Mucosa of descending colon (tissue), 3 donors: ENCODE measurements at regions not wholly inside any gene's neighbourhood (a gene's known extent, or its start where the extent isn't known, plus 50 kb on each side); places are given as distances from the start of the nearest gene placed in this dataset.

Source experiments
- ATAC-seq: fragments of 200-7000 bp; cut with Tn5 transposase; one replicate; pipeline ENCODE4 v1.9.1; 2020; ENCODE audit warnings: mild to moderate bottlenecking, moderate library complexity
- DNase-seq, 3 donors: peaks; one replicate each; pipeline ENCODE4 v3.0.0-alpha.2; 2020
- H3K36me3 ChIP-seq: fragments of 200-600 bp; one replicate; pipeline ENCODE4 v1.8.0; 2021; ENCODE audit warnings: low read depth, mild to moderate bottlenecking
- H3K4me1 ChIP-seq: fragments of 200-600 bp; one replicate; pipeline ENCODE4 v1.8.0; 2021; ENCODE audit warnings: low read depth, mild to moderate bottlenecking
- H3K4me3 ChIP-seq: fragments of 200-600 bp; one replicate; pipeline ENCODE4 v1.8.0; 2021; ENCODE audit warnings: mild to moderate bottlenecking
- H3K9me3 ChIP-seq: fragments of 200-600 bp; one replicate; pipeline ENCODE4 v1.8.0; 2021; ENCODE audit warnings: mild to moderate bottlenecking
- intact Hi-C, 2 donors: fragments of 100-400 bp; cut with DNase I in 1 of 2; cut with micrococcal nuclease in 1 of 2; formaldehyde crosslinking; loops; one replicate each; pipeline versions ENCODE4 v1.11.0 to v1.11.1; 2022; cut with DNase I, micrococcal nuclease
- TF ChIP-seq, protein P1 (sequence below): fragments of 200-600 bp; IDR thresholded peaks from one replicate; pipeline ENCODE4 v1.8.0; 2022; ENCODE audit warnings: antibody characterized with exemption, mild to moderate bottlenecking
- donor health status: DM: no; HTN: no; CAD: no; lungs with moderate emphysema.
- donor health status: DM: no; HTN: no; CAD: no.
- donor health status: DM: no; HTN: yes; CAD: no.

DNA sequence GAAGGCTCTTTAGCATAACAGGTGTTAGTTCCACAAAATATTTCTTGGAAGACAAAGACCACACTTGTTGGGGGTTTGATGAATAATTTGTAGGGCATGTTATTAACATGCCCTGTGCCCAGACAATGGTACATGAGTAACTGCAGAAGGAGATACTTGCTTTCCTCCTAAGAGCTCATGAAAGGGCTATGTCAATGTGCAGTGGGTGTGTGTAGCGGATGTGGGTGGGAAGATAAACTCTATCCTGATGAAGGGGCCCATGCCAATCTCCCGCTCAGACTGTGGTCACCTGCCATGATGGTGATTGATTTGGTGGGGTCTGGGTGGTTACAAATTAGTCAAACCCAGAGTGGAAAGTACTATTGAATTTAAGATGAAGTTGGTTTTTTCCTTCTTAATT, 69.8 kb upstream of the DNAH14 start:
- no peak overlapping the region for H3K4me3 ChIP-seq
- DNase-seq (no peak), ATAC-seq (no peak)
- TF ChIP-seq, protein P1, sequence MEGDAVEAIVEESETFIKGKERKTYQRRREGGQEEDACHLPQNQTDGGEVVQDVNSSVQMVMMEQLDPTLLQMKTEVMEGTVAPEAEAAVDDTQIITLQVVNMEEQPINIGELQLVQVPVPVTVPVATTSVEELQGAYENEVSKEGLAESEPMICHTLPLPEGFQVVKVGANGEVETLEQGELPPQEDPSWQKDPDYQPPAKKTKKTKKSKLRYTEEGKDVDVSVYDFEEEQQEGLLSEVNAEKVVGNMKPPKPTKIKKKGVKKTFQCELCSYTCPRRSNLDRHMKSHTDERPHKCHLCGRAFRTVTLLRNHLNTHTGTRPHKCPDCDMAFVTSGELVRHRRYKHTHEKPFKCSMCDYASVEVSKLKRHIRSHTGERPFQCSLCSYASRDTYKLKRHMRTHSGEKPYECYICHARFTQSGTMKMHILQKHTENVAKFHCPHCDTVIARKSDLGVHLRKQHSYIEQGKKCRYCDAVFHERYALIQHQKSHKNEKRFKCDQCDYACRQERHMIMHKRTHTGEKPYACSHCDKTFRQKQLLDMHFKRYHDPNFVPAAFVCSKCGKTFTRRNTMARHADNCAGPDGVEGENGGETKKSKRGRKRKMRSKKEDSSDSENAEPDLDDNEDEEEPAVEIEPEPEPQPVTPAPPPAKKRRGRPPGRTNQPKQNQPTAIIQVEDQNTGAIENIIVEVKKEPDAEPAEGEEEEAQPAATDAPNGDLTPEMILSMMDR, result no peak
- no peaks in the 10 kb centered on the region for H3K4me1 ChIP-seq
- intact Hi-C loops, result loop anchor here in 1 of 2 donors (10.0 kb wide), 1 partner anchor 345 kb away; no protein-coding TSS in a partner anchor
- H3K36me3 ChIP-seq, result no peaks in the 10 kb centered on the region
- no peaks in the 10 kb centered on the region for H3K9me3 ChIP-seq

DNA sequence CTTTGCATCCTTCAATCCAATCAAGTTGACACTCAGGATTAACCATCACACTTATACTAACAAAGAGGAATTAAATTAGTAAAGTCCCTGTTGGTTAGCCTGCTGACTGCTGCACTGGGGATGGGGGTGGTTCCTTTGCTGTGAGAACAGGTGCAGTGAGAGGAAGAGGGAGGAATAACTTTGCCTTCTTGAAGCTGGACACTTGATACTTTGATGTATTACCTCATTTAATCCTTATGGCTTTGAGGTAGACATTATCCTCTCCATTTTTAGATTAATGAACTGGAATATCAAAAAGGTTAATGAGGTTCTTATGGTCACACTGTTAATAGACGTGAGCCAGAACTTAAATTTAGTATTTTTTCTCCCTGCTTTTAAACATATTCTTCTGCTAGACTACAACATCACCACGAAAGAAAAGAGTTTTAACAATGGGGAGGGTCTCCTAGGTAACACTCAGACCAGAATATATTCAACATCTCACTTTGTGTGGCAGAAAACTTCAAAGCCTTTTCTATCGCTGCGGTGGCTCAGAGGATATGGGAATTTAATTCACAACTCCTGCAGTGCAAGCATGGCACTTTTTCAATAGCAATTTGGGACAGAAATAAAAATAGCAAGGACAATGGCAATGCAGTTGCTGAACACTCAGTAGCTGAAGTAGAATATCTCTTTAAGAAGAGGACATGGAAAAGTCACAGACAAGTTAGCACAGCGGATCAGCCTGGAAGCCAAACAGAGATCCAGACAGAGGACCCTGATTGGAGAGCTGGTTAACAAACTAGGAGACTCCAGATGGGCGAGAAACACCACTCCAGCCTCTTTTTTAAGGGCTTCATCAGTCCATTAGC, 68.8 kb upstream of the DNAH14 start:
- no peaks in the 10 kb centered on the region for H3K9me3 ChIP-seq
- ATAC-seq (no peak), DNase-seq (no peak)
- H3K36me3 ChIP-seq, result no peaks in the 10 kb centered on the region
- H3K4me1 ChIP-seq, result no peaks in the 10 kb centered on the region
- TF ChIP-seq, protein P1, result no peak
- intact Hi-C loops, result no loop called here
- H3K4me3 ChIP-seq, result no peak overlapping the region

DNA sequence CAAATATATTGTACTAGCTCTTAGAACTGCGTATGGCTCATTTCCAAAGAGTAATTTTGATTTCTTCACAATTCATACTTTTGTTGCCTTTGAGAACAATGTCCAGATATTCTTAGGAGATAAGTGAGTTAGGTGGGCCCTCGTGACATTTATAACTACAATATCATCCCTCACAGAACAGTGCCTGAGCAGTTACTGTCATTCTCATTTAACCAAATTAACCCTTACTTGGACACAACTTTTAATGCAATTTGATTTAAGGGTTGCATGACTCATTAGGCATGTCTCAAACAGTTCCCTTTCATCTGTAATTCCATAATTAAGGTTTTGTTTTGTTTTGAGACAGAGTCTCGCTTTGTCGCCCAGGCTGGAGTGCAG, 68.1 kb upstream of the DNAH14 start:
- Histone ChIP-seq H3K4me1 (no peaks in the 10 kb centered on the region), H3K36me3 (no peaks in the 10 kb centered on the region), H3K4me3 (no peak overlapping the region), H3K9me3 (no peaks in the 10 kb centered on the region)
- intact Hi-C loops, result no loop called here
- TF ChIP-seq, protein P1, result no peak
- ATAC-seq (no peak), DNase-seq (no peak)

DNA sequence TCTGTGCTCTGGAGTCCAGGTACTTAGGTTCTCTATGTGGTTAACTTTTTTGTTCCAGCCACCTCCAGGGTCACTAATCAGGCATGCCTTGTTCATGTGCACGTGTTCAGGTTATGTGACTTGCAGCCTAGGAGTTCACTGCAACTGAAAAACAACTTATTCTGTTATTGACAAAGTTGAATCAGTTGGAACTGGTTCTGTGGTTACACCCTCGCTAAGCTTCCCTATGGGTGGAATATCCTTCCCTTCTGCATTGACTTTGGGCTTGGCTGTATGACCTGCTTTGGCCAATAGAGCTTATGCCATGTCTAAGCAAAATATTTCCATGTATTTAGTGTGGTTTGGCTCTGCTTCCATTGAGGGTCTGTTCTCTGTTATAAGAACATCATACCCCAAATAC, 66.0 kb upstream of the DNAH14 start:
- H3K9me3 ChIP-seq, result peaks cover 4% of the 10 kb centered on the region
- H3K4me3 ChIP-seq, result no peak overlapping the region
- intact Hi-C loops, result no loop called here
- ATAC-seq (no peak), DNase-seq (no peak)
- H3K4me1 ChIP-seq, result no peaks in the 10 kb centered on the region
- H3K36me3 ChIP-seq, result no peaks in the 10 kb centered on the region
- TF ChIP-seq, protein P1, result no peak

DNA sequence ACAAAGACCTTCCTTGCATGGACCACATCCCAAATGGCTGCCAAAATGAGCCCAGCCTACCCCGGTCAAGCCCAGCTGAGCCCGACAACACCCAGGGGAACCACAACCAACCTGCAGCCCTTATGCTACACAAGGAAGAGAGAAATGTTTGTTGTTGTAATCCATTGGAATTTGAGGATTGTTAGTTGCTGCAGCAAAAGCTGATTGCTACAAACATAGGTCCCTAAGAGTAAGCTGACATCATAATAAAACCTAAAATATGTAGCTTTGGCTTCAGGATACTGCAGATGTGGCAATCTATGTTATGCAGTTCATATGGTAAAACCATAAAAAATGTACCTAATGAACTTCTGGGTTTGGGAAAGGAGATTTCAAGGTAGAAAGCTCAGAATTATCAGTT, 65.5 kb upstream of the DNAH14 start:
- intact Hi-C loops, result no loop called here
- H3K9me3 ChIP-seq, result peaks cover 4% of the 10 kb centered on the region
- H3K4me1 ChIP-seq, result no peaks in the 10 kb centered on the region
- no peak overlapping the region for H3K4me3 ChIP-seq
- DNase-seq (no peak), ATAC-seq (no peak)
- H3K36me3 ChIP-seq, result no peaks in the 10 kb centered on the region
- TF ChIP-seq, protein P1, result no peak
